GM12874 (cell line): ENCODE measurements at regions not wholly inside any gene's neighbourhood (a gene's known extent, or its start where the extent isn't known, plus 50 kb on each side); places are given as distances from the start of the nearest gene placed in this dataset.

Experiments
- CTCF ChIP-seq: IDR thresholded peaks from 2 replicates; pipeline ENCODE4 v1.5.1; 2011; ENCODE audit warnings: low read depth, mild to moderate bottlenecking, control low read depth, low read length, moderate library complexity; ENCODE audit not compliant: insufficient read depth

DNA sequence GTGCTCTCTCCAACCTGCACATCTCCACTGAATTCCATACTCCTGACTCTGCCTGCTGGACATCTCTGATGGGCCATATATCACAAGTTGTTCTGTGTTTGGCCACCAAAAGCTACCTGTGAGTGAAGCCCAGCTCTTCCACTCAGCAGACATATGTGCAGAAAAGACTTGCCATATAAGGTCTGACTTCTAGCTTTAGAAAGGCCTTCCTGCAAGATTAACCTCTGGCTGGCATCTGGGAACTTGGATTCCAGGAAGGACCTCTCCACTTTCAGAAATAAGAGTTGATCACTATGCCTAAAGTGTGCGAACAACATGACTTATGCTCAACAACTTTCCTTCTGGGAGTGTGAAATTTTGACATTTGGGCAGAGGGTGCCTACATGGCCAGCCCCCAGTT lies 113.7 kb downstream of the TNFAIP3 start:
- no peak for TF ChIP-seq CTCF

DNA sequence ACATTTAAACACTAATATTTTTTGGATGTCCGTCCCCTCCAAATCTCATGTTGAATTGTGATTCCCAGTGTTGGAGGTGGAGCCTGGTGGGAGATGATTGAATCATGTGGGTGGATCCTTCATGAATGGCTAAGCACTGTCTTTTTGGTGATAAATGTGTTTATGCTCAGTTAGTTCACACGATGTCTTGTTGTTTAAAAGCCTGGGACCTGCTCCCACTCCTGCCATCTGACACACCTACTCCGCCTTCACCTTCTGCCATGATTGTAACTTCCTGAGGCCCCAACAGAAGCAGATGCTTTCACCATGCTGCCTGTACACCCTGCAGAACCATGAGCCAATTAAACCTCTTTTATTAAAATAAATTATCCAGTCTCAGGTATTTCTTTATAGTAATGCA lies 114.7 kb downstream of the TNFAIP3 start:
- no peak for TF ChIP-seq CTCF

GRCh38 chr6:137982418-137983189 lies 115.5 kb downstream of the TNFAIP3 start:
- TF ChIP-seq CTCF: no peak

GRCh38 chr6:137983269-137983668 lies 116.2 kb downstream of the TNFAIP3 start:
- no peak for TF ChIP-seq CTCF

GRCh38 chr6:137989664-137990063 lies 117.6 kb downstream of the PERP start:
- TF ChIP-seq CTCF: no peak

DNA sequence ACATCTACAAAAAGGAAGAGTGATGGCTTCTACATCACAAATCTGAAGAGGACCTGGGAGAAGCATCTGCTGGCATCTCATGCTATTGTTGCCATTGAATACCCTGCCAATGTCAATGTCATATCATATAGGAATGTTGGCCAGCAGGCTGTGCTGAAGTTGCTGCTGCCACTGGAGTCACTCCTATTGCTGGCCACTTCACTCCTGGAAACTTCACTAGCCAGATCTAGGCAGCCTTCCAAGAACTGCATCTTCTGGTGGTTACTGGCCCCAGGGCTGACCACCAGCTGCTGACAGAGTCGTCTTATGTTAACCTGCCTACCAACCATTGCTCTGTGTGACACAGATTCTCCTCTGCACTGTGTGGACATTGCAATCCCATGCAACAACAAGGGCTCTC lies 111.8 kb downstream of the PERP start:
- no peak for TF ChIP-seq CTCF

DNA sequence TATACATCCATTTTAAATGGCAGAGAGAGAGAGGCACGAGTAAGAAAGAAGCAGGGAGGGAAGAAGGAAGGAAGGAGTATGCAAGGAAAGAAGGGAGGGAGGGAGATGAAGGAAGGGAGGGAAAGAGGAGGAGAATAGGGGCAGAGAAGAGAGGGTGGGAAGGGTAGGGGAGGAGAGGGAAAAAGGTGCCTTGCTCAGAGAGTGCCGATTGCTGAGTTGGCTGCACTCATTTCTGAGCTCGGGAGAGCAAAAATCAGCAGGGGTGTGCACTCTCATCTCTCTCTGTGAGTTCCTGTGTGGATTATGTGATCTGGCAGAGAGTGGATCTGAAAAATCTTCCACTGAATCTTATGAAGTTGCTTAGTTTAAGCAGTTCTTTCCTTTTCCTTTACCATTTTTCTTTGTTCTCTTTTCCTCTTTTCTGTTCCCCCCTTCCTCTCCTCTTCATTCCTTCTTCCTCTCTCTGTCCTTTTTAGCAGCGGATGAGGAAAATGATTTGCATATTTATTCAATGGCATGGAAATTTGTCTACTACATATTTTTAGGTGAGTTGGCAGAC lies 108.7 kb downstream of the PERP start:
- TF ChIP-seq CTCF: no peak
